Naive thymus-derived CD4-positive, alpha-beta T cell (primary cell): ENCODE measurements at regions not wholly inside any gene's neighbourhood (a gene's known extent, or its start where the extent isn't known, plus 50 kb on each side); places are given as distances from the start of the nearest gene placed in this dataset.
A peak's percentile ranks its signal among the peaks of the same experiment; 100 is the strongest.

ENCODE experiments used
- ATAC-seq: fragments of 150-1000 bp; cut with Tn5 transposase; 2 replicates; pipeline ENCODE4 v1.10.0; 2021; ENCODE audit warnings: mild to moderate bottlenecking, moderate library complexity
- CTCF ChIA-PET: fragments of 350-600 bp; sonication (Branson Sonifier 250); formaldehyde crosslinking; loops from one replicate; lab custom pipeline; 2021; ENCODE audit warnings: antibody characterized with exemption; lab: Charles Lee
- POLR2A ChIA-PET: fragments of 350-600 bp; sonication (Branson Sonifier 250); formaldehyde crosslinking; loops from one replicate; lab custom pipeline; 2021; ENCODE audit warnings: antibody characterized with exemption, inconsistent platforms; lab: Charles Lee
- DNase-seq, 9 donors: peaks; one replicate each; pipeline versions ENCODE4 v3.0.0 to v3.0.0-alpha.2; 2020 to 2022; ENCODE audit warnings: mixed read lengths in 1 of 9
- H3K27ac ChIP-seq: one replicate; pipeline ENCODE4 v1.7.0; 2013; ENCODE audit warnings: mild to moderate bottlenecking, low read depth, low read length, moderate library complexity
- H3K27me3 ChIP-seq, 2 donors: one replicate each; pipeline ENCODE4 v1.7.0; 2013; ENCODE audit warnings: low read length in 2 of 2, mild to moderate bottlenecking in 2 of 2, moderate library complexity in 2 of 2; ENCODE audit not compliant: control insufficient read depth in 2 of 2, insufficient read depth in 2 of 2
- H3K36me3 ChIP-seq, 3 experiments: 1 replicate in 2 of 3; 2 replicates in 1 of 3; pipeline ENCODE4 v1.7.0; 2013; ENCODE audit warnings: low read length in 3 of 3, mild to moderate bottlenecking in 3 of 3, moderate library complexity in 1 of 3; ENCODE audit not compliant: insufficient read depth in 3 of 3, control insufficient read depth in 2 of 3
- H3K4me1 ChIP-seq, 2 donors: one replicate each; pipeline ENCODE4 v1.7.0; 2013; ENCODE audit warnings: low read length in 2 of 2, mild to moderate bottlenecking in 2 of 2, moderate library complexity in 1 of 2; ENCODE audit not compliant: control insufficient read depth in 2 of 2, insufficient read depth in 2 of 2
- H3K4me3 ChIP-seq: 2 replicates; pipeline ENCODE4 v1.7.0; 2013; ENCODE audit warnings: mild to moderate bottlenecking, low read length
- H3K9me3 ChIP-seq, 3 experiments: 1 replicate in 2 of 3; 2 replicates in 1 of 3; pipeline ENCODE4 v1.7.0; 2013; ENCODE audit warnings: low read length in 3 of 3; ENCODE audit not compliant: control insufficient read depth in 2 of 3
- H3K27ac Mint-ChIP-seq, 9 donors: one replicate each; pipeline ENCODE4 v1.8.0; 2020 to 2022; ENCODE audit warnings: mixed read lengths in 9 of 9, mild to moderate bottlenecking in 8 of 9, moderate library complexity in 5 of 9, inconsistent platforms in 2 of 9
- H3K27me3 Mint-ChIP-seq, 5 donors: one replicate each; pipeline ENCODE4 v1.8.0; 2021 to 2022; ENCODE audit warnings: mixed read lengths in 5 of 5, mild to moderate bottlenecking in 1 of 5
- H3K36me3 Mint-ChIP-seq, 5 donors: one replicate each; pipeline ENCODE4 v1.8.0; 2020 to 2022; ENCODE audit warnings: mixed read lengths in 5 of 5, mild to moderate bottlenecking in 3 of 5, inconsistent platforms in 1 of 5
- H3K4me1 Mint-ChIP-seq, 7 donors: one replicate each; pipeline ENCODE4 v1.8.0; 2020 to 2022; ENCODE audit warnings: mixed read lengths in 7 of 7, mild to moderate bottlenecking in 3 of 7, inconsistent platforms in 1 of 7
- H3K4me3 Mint-ChIP-seq, 10 donors: one replicate each; pipeline ENCODE4 v1.8.0; 2020 to 2022; ENCODE audit warnings: mild to moderate bottlenecking in 10 of 10, mixed read lengths in 10 of 10, moderate library complexity in 6 of 10, inconsistent platforms in 2 of 10
- H3K9me3 Mint-ChIP-seq, 11 donors: one replicate each; pipeline ENCODE4 v1.8.0; 2020 to 2022; ENCODE audit warnings: mixed read lengths in 11 of 11, mild to moderate bottlenecking in 4 of 11, inconsistent platforms in 1 of 11, moderate library complexity in 1 of 11
- intact Hi-C, 2 donors: fragments of 100-400 bp; cut with micrococcal nuclease; formaldehyde crosslinking; loops; one replicate each; pipeline ENCODE4 v1.15.1; 2023

- no peaks in the 10 kb centered on the region for H3K36me3 Mint-ChIP-seq
- Histone ChIP-seq H3K27me3 (no peaks in the 10 kb centered on the region), H3K4me3 (no peak overlapping the region), H3K4me1 (no peaks in the 10 kb centered on the region), H3K27ac (no peak overlapping the region), H3K36me3 (no peaks in the 10 kb centered on the region), H3K9me3 (no peaks in the 10 kb centered on the region)
- ChIA-PET CTCF (no interaction called here), POLR2A (no interaction called here)
- H3K27ac Mint-ChIP-seq, result no peak overlapping the region
- intact Hi-C loops, result no loop called here
- peaks cover 0 to 6% (median 1%) of the 10 kb centered on the region in 11 donors for H3K9me3 Mint-ChIP-seq
- ATAC-seq (no peak), DNase-seq (no peak)
- no peaks in the 10 kb centered on the region for H3K4me1 Mint-ChIP-seq
- H3K4me3 Mint-ChIP-seq, result no peak overlapping the region
- no peaks in the 10 kb centered on the region for H3K27me3 Mint-ChIP-seq
These were observed 296.1 kb downstream of the TENT5A start for GRCh38 chr6:81456416-81456815.

DNA sequence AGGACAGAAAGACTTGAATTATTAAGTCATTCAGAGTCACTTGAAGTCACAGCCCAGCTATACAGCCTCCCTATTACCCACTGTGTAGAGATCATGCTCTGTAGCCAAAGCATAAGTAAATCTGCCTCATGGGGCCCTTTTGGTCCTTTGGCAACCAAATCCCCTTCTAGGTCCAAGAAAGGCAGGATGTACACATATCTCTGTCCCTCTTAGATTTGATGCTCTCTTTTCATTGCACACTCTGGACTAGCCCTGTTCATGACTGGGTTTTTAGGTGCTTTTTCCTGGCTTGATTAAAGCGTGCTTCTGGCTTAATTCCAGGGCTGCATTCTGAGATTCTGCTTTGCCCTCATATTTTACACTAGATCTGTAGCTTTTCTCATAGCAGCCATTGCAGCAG is 296.8 kb downstream of the TENT5A start:
- ChIA-PET CTCF (no interaction called here), POLR2A (no interaction called here)
- H3K36me3 ChIP-seq, result no peaks in the 10 kb centered on the region
- Mint-ChIP-seq H3K27me3 (no peaks in the 10 kb centered on the region), H3K27ac (no peak overlapping the region), H3K9me3 (peaks cover 0 to 6% (median 0%) of the 10 kb centered on the region in 11 donors), H3K4me3 (no peak overlapping the region), H3K4me1 (no peaks in the 10 kb centered on the region), H3K36me3 (no peaks in the 10 kb centered on the region)
- DNase-seq (no peak), ATAC-seq (no peak)
- no peaks in the 10 kb centered on the region for H3K9me3 ChIP-seq
- no peak overlapping the region for H3K27ac ChIP-seq
- intact Hi-C loops, result no loop called here
- no peak overlapping the region for H3K4me3 ChIP-seq
- H3K27me3 ChIP-seq, result no peaks in the 10 kb centered on the region
- no peaks in the 10 kb centered on the region for H3K4me1 ChIP-seq

GRCh38 chr6:81451787-81452186 is 300.7 kb downstream of the TENT5A start:
- Mint-ChIP-seq H3K9me3 (peaks cover 0 to 6% (median 0%) of the 10 kb centered on the region in 11 donors), H3K27me3 (no peaks in the 10 kb centered on the region)
- ATAC-seq, result peak; percentile 42

DNA sequence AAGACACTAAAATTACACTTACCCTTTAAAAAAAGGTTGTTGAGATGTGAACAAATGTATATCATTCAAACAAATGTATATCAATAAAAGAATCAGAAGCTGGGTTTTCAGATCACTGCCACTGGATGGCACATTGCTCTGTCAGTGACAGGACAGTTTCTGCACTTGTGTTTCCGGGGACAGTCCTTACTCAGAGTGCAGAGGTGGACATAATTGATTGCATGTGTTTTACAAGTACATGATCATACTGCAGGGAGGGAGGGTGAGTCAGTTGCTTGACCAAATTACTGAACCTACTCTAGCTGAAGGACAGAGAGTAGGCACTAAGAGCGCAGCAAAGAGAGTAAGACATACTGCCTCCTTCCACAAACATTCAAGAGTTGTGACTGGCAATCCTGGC is 302.3 kb downstream of the TENT5A start:
- CTCF ChIA-PET, result no interaction called here
- intact Hi-C loops, result no loop called here
- POLR2A ChIA-PET, result no interaction called here

More at GRCh38 chr6:81451787-81452186, 300.7 kb downstream of the TENT5A start:
- DNase-seq, result no peak
- CTCF ChIA-PET, result no interaction called here
- Mint-ChIP-seq H3K36me3 (no peaks in the 10 kb centered on the region), H3K4me3 (no peak overlapping the region), H3K27ac (no peak overlapping the region), H3K4me1 (no peaks in the 10 kb centered on the region)
- Histone ChIP-seq H3K9me3 (no peaks in the 10 kb centered on the region), H3K27ac (no peak overlapping the region), H3K4me3 (no peak overlapping the region), H3K36me3 (no peaks in the 10 kb centered on the region), H3K4me1 (no peaks in the 10 kb centered on the region), H3K27me3 (no peaks in the 10 kb centered on the region)
- POLR2A ChIA-PET, result no interaction called here
- intact Hi-C loops, result no loop called here

GRCh38 chr6:81446509-81446908 is 306.0 kb downstream of the TENT5A start:
- H3K27me3 Mint-ChIP-seq, result no peaks in the 10 kb centered on the region
- ChIA-PET POLR2A (no interaction called here), CTCF (no interaction called here)
- Histone ChIP-seq H3K27me3 (no peaks in the 10 kb centered on the region), H3K36me3 (no peaks in the 10 kb centered on the region), H3K4me3 (no peak overlapping the region), H3K4me1 (no peaks in the 10 kb centered on the region), H3K9me3 (no peaks in the 10 kb centered on the region), H3K27ac (no peak overlapping the region)
- no peak for ATAC-seq
- intact Hi-C loops, result no loop called here
- no peak overlapping the region for H3K27ac Mint-ChIP-seq
- H3K9me3 Mint-ChIP-seq, result peaks cover 0 to 4% (median 0%) of the 10 kb centered on the region in 11 donors
- no peak for DNase-seq
- no peaks in the 10 kb centered on the region for H3K36me3 Mint-ChIP-seq
- H3K4me3 Mint-ChIP-seq, result no peak overlapping the region
- H3K4me1 Mint-ChIP-seq, result no peaks in the 10 kb centered on the region

More for the DNA sequence above, 302.3 kb downstream of the TENT5A start:
- H3K4me1 Mint-ChIP-seq, result no peaks in the 10 kb centered on the region
- H3K27me3 Mint-ChIP-seq, result no peaks in the 10 kb centered on the region
- no peak overlapping the region for H3K4me3 ChIP-seq
- ATAC-seq, result no peak
- no peak overlapping the region for H3K27ac Mint-ChIP-seq
- no peak overlapping the region for H3K27ac ChIP-seq
- no peak overlapping the region for H3K4me3 Mint-ChIP-seq
- no peaks in the 10 kb centered on the region for H3K9me3 Mint-ChIP-seq
- DNase-seq, result no peak
- no peaks in the 10 kb centered on the region for H3K9me3 ChIP-seq
- H3K36me3 ChIP-seq, result no peaks in the 10 kb centered on the region
- no peaks in the 10 kb centered on the region for H3K27me3 ChIP-seq
- no peaks in the 10 kb centered on the region for H3K36me3 Mint-ChIP-seq
- H3K4me1 ChIP-seq, result no peaks in the 10 kb centered on the region

- H3K27ac ChIP-seq, result no peak overlapping the region
- H3K4me1 Mint-ChIP-seq, result no peaks in the 10 kb centered on the region
- H3K4me3 Mint-ChIP-seq, result no peak overlapping the region
- H3K9me3 ChIP-seq, result peaks cover 0 to 8% (median 0%) of the 10 kb centered on the region in 3 experiments
- peaks cover 4 to 40% (median 21%) of the 10 kb centered on the region in 11 donors for H3K9me3 Mint-ChIP-seq
- DNase-seq (no peak), ATAC-seq (no peak)
- H3K27me3 ChIP-seq, result no peaks in the 10 kb centered on the region
- intact Hi-C loops, result no loop called here
- no peaks in the 10 kb centered on the region for H3K4me1 ChIP-seq
- no peaks in the 10 kb centered on the region for H3K36me3 Mint-ChIP-seq
- H3K4me3 ChIP-seq, result no peak overlapping the region
- ChIA-PET POLR2A (no interaction called here), CTCF (no interaction called here)
- H3K27me3 Mint-ChIP-seq, result no peaks in the 10 kb centered on the region
- no peaks in the 10 kb centered on the region for H3K36me3 ChIP-seq
- no peak overlapping the region for H3K27ac Mint-ChIP-seq
These were observed 313.1 kb downstream of the TENT5A start for GRCh38 chr6:81439417-81439816.

- DNase-seq, result no peak
- intact Hi-C loops, result no loop called here
- Histone ChIP-seq H3K9me3 (peaks cover 0 to 8% (median 0%) of the 10 kb centered on the region in 3 experiments), H3K27me3 (no peaks in the 10 kb centered on the region), H3K36me3 (no peaks in the 10 kb centered on the region), H3K4me3 (no peak overlapping the region), H3K4me1 (no peaks in the 10 kb centered on the region), H3K27ac (no peak overlapping the region)
- H3K4me3 Mint-ChIP-seq, result no peak overlapping the region
- no peaks in the 10 kb centered on the region for H3K4me1 Mint-ChIP-seq
- ATAC-seq, result no peak
- CTCF ChIA-PET, result no interaction called here
- POLR2A ChIA-PET, result no interaction called here
- H3K36me3 Mint-ChIP-seq, result no peaks in the 10 kb centered on the region
- H3K27me3 Mint-ChIP-seq, result no peaks in the 10 kb centered on the region
- no peak overlapping the region for H3K27ac Mint-ChIP-seq
- peaks cover 4 to 40% (median 21%) of the 10 kb centered on the region in 11 donors for H3K9me3 Mint-ChIP-seq
These were observed 315.5 kb downstream of the TENT5A start for GRCh38 chr6:81436990-81437389.
